ENCODE measurements at regions not wholly inside any gene's neighbourhood (a gene's known extent, or its start where the extent isn't known, plus 50 kb on each side); places are given as distances from the start of the nearest gene placed in this dataset.

DNA sequence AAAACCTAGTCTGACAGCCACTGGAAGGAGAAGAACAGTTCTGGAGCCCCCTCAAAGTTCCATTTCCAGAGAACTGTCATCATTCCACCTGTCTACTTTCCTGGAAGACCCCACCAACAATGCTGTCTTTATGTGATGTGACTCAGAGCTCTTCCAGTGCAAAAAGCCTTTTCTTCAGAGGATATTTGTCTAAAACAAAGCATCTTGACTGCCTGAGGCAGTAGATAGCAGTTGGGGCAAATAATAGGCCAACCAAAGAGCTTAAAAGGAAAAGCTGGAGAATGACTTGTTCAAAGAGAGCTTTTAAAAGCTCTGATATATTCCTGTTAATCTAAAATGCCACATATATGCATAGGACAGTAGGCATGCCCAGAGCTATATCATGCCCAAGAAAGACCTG lies 62.6 kb downstream of the MIS18A start:
- Histone ChIP-seq H3K4me3 (no peak overlapping the region), H3K4me1 (no peaks in the 10 kb centered on the region), H3K4me2 (no peak overlapping the region), H3K9me3 (no peaks in the 10 kb centered on the region), H3K27ac (no peak overlapping the region)
- TF ChIP-seq, protein P1, sequence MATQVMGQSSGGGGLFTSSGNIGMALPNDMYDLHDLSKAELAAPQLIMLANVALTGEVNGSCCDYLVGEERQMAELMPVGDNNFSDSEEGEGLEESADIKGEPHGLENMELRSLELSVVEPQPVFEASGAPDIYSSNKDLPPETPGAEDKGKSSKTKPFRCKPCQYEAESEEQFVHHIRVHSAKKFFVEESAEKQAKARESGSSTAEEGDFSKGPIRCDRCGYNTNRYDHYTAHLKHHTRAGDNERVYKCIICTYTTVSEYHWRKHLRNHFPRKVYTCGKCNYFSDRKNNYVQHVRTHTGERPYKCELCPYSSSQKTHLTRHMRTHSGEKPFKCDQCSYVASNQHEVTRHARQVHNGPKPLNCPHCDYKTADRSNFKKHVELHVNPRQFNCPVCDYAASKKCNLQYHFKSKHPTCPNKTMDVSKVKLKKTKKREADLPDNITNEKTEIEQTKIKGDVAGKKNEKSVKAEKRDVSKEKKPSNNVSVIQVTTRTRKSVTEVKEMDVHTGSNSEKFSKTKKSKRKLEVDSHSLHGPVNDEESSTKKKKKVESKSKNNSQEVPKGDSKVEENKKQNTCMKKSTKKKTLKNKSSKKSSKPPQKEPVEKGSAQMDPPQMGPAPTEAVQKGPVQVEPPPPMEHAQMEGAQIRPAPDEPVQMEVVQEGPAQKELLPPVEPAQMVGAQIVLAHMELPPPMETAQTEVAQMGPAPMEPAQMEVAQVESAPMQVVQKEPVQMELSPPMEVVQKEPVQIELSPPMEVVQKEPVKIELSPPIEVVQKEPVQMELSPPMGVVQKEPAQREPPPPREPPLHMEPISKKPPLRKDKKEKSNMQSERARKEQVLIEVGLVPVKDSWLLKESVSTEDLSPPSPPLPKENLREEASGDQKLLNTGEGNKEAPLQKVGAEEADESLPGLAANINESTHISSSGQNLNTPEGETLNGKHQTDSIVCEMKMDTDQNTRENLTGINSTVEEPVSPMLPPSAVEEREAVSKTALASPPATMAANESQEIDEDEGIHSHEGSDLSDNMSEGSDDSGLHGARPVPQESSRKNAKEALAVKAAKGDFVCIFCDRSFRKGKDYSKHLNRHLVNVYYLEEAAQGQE (IDR thresholded peaks at IDR 0.05) = no peak
- TF ChIP-seq, protein P2, sequence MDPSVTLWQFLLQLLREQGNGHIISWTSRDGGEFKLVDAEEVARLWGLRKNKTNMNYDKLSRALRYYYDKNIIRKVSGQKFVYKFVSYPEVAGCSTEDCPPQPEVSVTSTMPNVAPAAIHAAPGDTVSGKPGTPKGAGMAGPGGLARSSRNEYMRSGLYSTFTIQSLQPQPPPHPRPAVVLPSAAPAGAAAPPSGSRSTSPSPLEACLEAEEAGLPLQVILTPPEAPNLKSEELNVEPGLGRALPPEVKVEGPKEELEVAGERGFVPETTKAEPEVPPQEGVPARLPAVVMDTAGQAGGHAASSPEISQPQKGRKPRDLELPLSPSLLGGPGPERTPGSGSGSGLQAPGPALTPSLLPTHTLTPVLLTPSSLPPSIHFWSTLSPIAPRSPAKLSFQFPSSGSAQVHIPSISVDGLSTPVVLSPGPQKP (IDR thresholded peaks at IDR 0.05; ENCODE audit: low read depth, low read length) = no peak
- TF ChIP-seq JUN (IDR thresholded peaks at IDR 0.05) (no peak), PHF8 (IDR thresholded peaks at IDR 0.05; ENCODE audit: borderline replicate concordance, low read depth) (no peak), KDM5A (IDR thresholded peaks at IDR 0.05) (no peak), BHLHE40 (IDR thresholded peaks at IDR 0.05; ENCODE audit: low read depth, low read length) (no peak)
- TF ChIP-seq, protein P3, sequence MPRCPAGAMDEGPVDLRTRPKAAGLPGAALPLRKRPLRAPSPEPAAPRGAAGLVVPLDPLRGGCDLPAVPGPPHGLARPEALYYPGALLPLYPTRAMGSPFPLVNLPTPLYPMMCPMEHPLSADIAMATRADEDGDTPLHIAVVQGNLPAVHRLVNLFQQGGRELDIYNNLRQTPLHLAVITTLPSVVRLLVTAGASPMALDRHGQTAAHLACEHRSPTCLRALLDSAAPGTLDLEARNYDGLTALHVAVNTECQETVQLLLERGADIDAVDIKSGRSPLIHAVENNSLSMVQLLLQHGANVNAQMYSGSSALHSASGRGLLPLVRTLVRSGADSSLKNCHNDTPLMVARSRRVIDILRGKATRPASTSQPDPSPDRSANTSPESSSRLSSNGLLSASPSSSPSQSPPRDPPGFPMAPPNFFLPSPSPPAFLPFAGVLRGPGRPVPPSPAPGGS (IDR thresholded peaks at IDR 0.05) = no peak
- ChIA-PET POLR2A (no interaction called here), CTCF (no interaction called here)
- DNase-seq (ENCODE audit: low read depth in 1 of 2, low spot score in 1 of 2) (no peak), FAIRE-seq (no peak), ATAC-seq (no peak)

DNA sequence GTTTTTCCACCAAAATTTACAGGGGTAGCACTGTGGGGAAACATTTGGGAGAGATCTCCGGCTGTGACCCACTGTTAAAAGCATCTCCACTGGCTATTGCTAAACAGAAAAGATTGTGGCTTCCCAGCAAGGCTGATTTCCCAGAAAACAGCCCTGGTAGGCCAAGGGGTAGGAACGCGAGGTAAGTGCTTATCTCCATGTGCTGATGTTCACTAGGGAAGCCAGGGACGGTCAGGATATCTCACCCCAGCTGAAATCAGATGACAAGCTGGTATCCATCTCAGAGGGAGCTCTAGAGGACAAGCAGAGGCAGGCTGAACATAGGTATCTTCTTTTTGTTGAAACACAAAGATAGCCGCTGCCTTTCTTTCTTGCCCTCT lies 63.6 kb downstream of the MIS18A start:
- no peak for TF ChIP-seq POLR2A (IDR thresholded peaks at IDR 0.05; ENCODE audit: low read length)
- no peak for TF ChIP-seq ZNF302 (CRISPR knock-in tag; IDR thresholded peaks at IDR 0.05)
- TF ChIP-seq EHF (CRISPR knock-in tag; IDR thresholded peaks at IDR 0.05) = no peak
- TF ChIP-seq PHF8 (IDR thresholded peaks at IDR 0.05; ENCODE audit: borderline replicate concordance, low read depth) = no peak
- no peak for TF ChIP-seq ZSCAN20 (CRISPR knock-in tag; IDR thresholded peaks at IDR 0.05)
- TF ChIP-seq HOXB5 (CRISPR knock-in tag; IDR thresholded peaks at IDR 0.05) = no peak
- TF ChIP-seq SREBF2 (IDR thresholded peaks at IDR 0.05) = no peak
- no peak for TF ChIP-seq KDM5A (IDR thresholded peaks at IDR 0.05)
- no peak for TF ChIP-seq CHD2 (IDR thresholded peaks at IDR 0.05; ENCODE audit: low read length, partially characterized antibody)
- TF ChIP-seq RNF2 (IDR thresholded peaks at IDR 0.05; ENCODE audit: borderline replicate concordance, low read depth) = no peak
- TF ChIP-seq, protein P4, sequence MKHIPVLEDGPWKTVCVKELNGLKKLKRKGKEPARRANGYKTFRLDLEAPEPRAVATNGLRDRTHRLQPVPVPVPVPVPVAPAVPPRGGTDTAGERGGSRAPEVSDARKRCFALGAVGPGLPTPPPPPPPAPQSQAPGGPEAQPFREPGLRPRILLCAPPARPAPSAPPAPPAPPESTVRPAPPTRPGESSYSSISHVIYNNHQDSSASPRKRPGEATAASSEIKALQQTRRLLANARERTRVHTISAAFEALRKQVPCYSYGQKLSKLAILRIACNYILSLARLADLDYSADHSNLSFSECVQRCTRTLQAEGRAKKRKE (CRISPR knock-in tag; IDR thresholded peaks at IDR 0.05; ENCODE audit: low read depth) = no peak
- no peak for TF ChIP-seq POLR2AphosphoS2 (conservative IDR thresholded peaks at IDR 0.05; ENCODE audit: low read length)
- ATAC-seq (no peak), FAIRE-seq (no peak), DNase-seq (ENCODE audit: low read depth in 1 of 2, low spot score in 1 of 2) (no peak)
- Histone ChIP-seq H3K27ac (no peak overlapping the region), H3K4me3 (no peak overlapping the region), H3K4me1 (no peaks in the 10 kb centered on the region), H3K9me3 (no peaks in the 10 kb centered on the region), H3K4me2 (no peak overlapping the region)
- WGBS (ENCODE audit: missing lambda C conversion rate) = 34% methylated on average over 2 of the region's 5 CpGs
- CTCF ChIA-PET = no interaction called here
- POLR2A ChIA-PET = no interaction called here

DNA sequence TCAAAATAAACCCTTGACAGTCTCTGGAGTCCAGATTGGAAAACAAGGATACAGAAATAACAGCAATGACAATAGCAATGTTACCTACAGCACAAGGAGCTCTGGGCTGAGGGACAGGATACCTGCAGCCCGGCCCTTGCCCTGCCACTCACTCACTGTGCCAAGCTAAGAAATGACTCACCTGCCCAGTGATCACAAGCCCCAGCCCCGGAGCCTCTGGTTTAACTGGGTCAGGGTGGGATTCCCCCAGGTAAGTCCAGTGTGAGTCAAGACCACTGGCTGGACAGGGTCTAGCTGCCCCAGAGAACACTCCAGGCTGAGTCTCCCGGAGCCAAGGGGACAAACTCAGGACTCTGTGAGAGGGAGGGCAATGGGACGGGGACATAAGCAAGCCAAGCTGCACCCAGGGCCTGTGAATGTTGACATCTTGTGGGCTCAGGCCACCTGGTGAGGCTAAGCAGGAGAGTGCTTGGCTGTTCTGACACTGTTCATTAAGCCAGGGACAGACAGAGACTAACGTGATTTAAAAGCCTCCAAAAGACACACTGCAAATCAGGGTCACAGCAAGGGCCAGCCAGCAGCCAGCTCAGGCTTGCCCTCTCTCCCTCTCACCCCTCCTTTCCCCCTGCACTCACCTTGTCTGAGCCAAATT lies 64.1 kb downstream of the MIS18A start:
- ATAC-seq = no peak
- ChIA-PET CTCF (no interaction called here), POLR2A (no interaction called here)
- FAIRE-seq = no peak
- Histone ChIP-seq H3K4me2 (no peak overlapping the region), H3K4me3 (no peak overlapping the region), H3K4me1 (no peaks in the 10 kb centered on the region), H3K27ac (no peak overlapping the region), H3K9me3 (no peaks in the 10 kb centered on the region)
- DNase-seq (ENCODE audit: low read depth in 1 of 2, low spot score in 1 of 2) = no peak
- WGBS (ENCODE audit: missing lambda C conversion rate) = 7% methylated on average over 2 of the region's 5 CpGs
- TF ChIP-seq JUN (IDR thresholded peaks at IDR 0.05) (no peak), JUNB (IDR thresholded peaks at IDR 0.05) (no peak), HOXA7 (CRISPR knock-in tag; IDR thresholded peaks at IDR 0.05) (no peak), CBX2 (IDR thresholded peaks at IDR 0.05; ENCODE audit: borderline replicate concordance, low read depth) (no peak), FOXS1 (CRISPR knock-in tag; IDR thresholded peaks at IDR 0.05) (no peak), RCOR1 (IDR thresholded peaks at IDR 0.05; ENCODE audit: low read depth, low read length) (no peak)
- TF ChIP-seq, protein P5, sequence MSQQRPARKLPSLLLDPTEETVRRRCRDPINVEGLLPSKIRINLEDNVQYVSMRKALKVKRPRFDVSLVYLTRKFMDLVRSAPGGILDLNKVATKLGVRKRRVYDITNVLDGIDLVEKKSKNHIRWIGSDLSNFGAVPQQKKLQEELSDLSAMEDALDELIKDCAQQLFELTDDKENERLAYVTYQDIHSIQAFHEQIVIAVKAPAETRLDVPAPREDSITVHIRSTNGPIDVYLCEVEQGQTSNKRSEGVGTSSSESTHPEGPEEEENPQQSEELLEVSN (IDR thresholded peaks at IDR 0.05; ENCODE audit: borderline replicate concordance, low read depth) = no peak

Measured in A549 (cell line).